AG09309 (cell line): ENCODE measurements at regions not wholly inside any gene's neighbourhood (a gene's known extent, or its start where the extent isn't known, plus 50 kb on each side); places are given as distances from the start of the nearest gene placed in this dataset.

ENCODE experiments used
- DNase-seq: peaks from one replicate; pipeline ENCODE4 v3.0.0-alpha.2; 2010; ENCODE audit warnings: low read depth
- H3K4me3 ChIP-seq: 2 replicates; pipeline ENCODE4 v1.5.1; 2011; ENCODE audit warnings: mild to moderate bottlenecking, low read depth, low read length, moderate library complexity; ENCODE audit not compliant: control insufficient read depth
- CTCF ChIP-seq: IDR thresholded peaks from 2 replicates; pipeline ENCODE4 v1.5.1; 2011; ENCODE audit warnings: mild to moderate bottlenecking, low read depth, low read length, inconsistent platforms; ENCODE audit not compliant: insufficient read depth, control insufficient read depth; ENCODE audit errors: missing control alignments

GRCh38 chr3:43895573-43895972 is 204.8 kb downstream of the ABHD5 start:
- no peak for TF ChIP-seq CTCF
- DNase-seq, result no peak
- H3K4me3 ChIP-seq, result no peak overlapping the region

GRCh38 chr3:43902415-43902814 is 211.7 kb downstream of the ABHD5 start:
- DNase-seq, result no peak
- H3K4me3 ChIP-seq, result no peak overlapping the region
- no peak for TF ChIP-seq CTCF

- no peak overlapping the region for H3K4me3 ChIP-seq
- no peak for DNase-seq
- TF ChIP-seq CTCF, result no peak
Measured at GRCh38 chr3:43905157-43905556, 214.4 kb downstream of the ABHD5 start.

- no peak for DNase-seq
- no peak for TF ChIP-seq CTCF
- no peak overlapping the region for H3K4me3 ChIP-seq
Measured at GRCh38 chr3:43906849-43907507, 216.2 kb downstream of the ABHD5 start.

GRCh38 chr3:43907508-43907858 is 216.7 kb downstream of the ABHD5 start:
- no peak overlapping the region for H3K4me3 ChIP-seq
- no peak for TF ChIP-seq CTCF

GRCh38 chr3:43908456-43908855 is 217.7 kb downstream of the ABHD5 start:
- no peak for DNase-seq
- no peak for TF ChIP-seq CTCF
- H3K4me3 ChIP-seq, result no peak overlapping the region

More at GRCh38 chr3:43907508-43907858, 216.7 kb downstream of the ABHD5 start:
- DNase-seq, result no peak

GRCh38 chr3:43909149-43909548 is 218.4 kb downstream of the ABHD5 start:
- DNase-seq, result no peak
- TF ChIP-seq CTCF, result no peak
- H3K4me3 ChIP-seq, result no peak overlapping the region
